Heart left ventricle (tissue), 16 donors: ENCODE measurements at regions not wholly inside any gene's neighbourhood (a gene's known extent, or its start where the extent isn't known, plus 50 kb on each side); places are given as distances from the start of the nearest gene placed in this dataset.

ENCODE experiments used
- ATAC-seq, 4 donors: fragments of 200-7000 bp; cut with Tn5 transposase; one replicate each; pipeline ENCODE4 v1.9.1; 2020 to 2022; ENCODE audit warnings: moderate library complexity in 4 of 4, mild to moderate bottlenecking in 3 of 4, moderate number of reproducible peaks in 1 of 4
- DNase-seq, 5 donors: peaks; one replicate each; pipeline ENCODE4 v3.0.0-alpha.2; 2020
- H3K27ac ChIP-seq, 12 donors: fragments of 200-600 bp; sonication (generic) in 4 of 12; one replicate each; pipeline versions ENCODE4 v1.5.0 to v1.8.0; 2016 to 2022; ENCODE audit warnings: mild to moderate bottlenecking in 2 of 12
- H3K27me3 ChIP-seq, 9 donors: fragments of 200-600 bp; sonication (generic) in 2 of 9; one replicate each; pipeline versions ENCODE4 v1.5.1 to v1.8.0; 2016 to 2022; ENCODE audit warnings: mild to moderate bottlenecking in 3 of 9
- H3K36me3 ChIP-seq, 9 donors: fragments of 200-600 bp; sonication (generic) in 2 of 9; one replicate each; pipeline versions ENCODE4 v1.5.0 to v1.8.0; 2018 to 2022; ENCODE audit warnings: mild to moderate bottlenecking in 2 of 9
- H3K4me1 ChIP-seq, 12 donors: fragments of 200-600 bp; sonication (generic) in 4 of 12; one replicate each; pipeline versions ENCODE4 v1.5.0 to v1.8.0; 2016 to 2022; ENCODE audit warnings: mild to moderate bottlenecking in 3 of 12
- H3K4me3 ChIP-seq, 12 donors: fragments of 200-600 bp; sonication (generic) in 4 of 12; one replicate each; pipeline versions ENCODE4 v1.5.0 to v1.8.0; 2017 to 2022; ENCODE audit warnings: mild to moderate bottlenecking in 9 of 12, moderate library complexity in 4 of 12
- H3K9me3 ChIP-seq, 12 donors: fragments of 200-600 bp; sonication (generic) in 4 of 12; one replicate each; pipeline versions ENCODE4 v1.5.0 to v1.8.0; 2016 to 2022; ENCODE audit warnings: mild to moderate bottlenecking in 1 of 12
- CTCF ChIP-seq, 12 donors: fragments of 200-600 bp; sonication (generic) in 4 of 12; IDR thresholded peaks; one replicate each; pipeline versions ENCODE4 v1.5.0 to v1.8.0; 2018 to 2022; ENCODE audit warnings: antibody characterized with exemption in 12 of 12, mild to moderate bottlenecking in 5 of 12
- POLR2A ChIP-seq, 2 donors: fragments of 450-650 bp; IDR thresholded peaks; one replicate each; pipeline ENCODE4 v1.6.1; 2017; ENCODE audit warnings: antibody characterized with exemption in 2 of 2, mild to moderate bottlenecking in 2 of 2, moderate library complexity in 2 of 2
- WGBS, 4 donors: extraction: QIAGEN DNeasy Blood & Tissue Kit in 2 of 4; methylation state at CpG; one replicate each; pipeline versions ENCODE4 v1.1.5 to v1.1.7; 2013 to 2018; 5-methylcytosine and 5-hydroxymethylcytosine counted together
- intact Hi-C, 10 donors: fragments of 100-400 bp; cut with DNase I; formaldehyde crosslinking; loops; one replicate each; pipeline versions ENCODE4 v1.11.1 to v1.14.2; 2022
- donor health status: ischemic (EF 13 %, LVEDD 7.1; RV severe dilation, severe dysfunction).
- donor health status: healthy with polysubstance abuse.
- donor health status: DM: no; HTN: yes; CAD: no.
- donor health status: DM: no; HTN: no; CAD: no.
- donor health status: ischemic (EF 25% LVEDD 6.9; RV normal size, moderate dysfunction).
- donor health status: ischemic (EF 25% LVEDD 5.7; RV mildly dilated, moderate dysfunction).
- donor health status: healthy.
- donor health status: DM: yes; HTN: yes; CAD: no.
- donor health status: ischemic (EF 35%, LVEDD 5.7; RV mildly dilated, moderate dysfunction).
- donor health status: nonischemic (EF 11% LVEDD 7.7; RV severe dilation, severe dysfunction).
- donor health status: DM: yes; HTN: yes; CAD: no.
- donor health status: PGD.
- donor health status: ischemic (EF 29% LVEDD 5.4; RV normal size, mild dysfunction).
- donor health status: nonischemic (EF 23%, LVEDD 6.1; RV moderate dilation, normal function).

DNA sequence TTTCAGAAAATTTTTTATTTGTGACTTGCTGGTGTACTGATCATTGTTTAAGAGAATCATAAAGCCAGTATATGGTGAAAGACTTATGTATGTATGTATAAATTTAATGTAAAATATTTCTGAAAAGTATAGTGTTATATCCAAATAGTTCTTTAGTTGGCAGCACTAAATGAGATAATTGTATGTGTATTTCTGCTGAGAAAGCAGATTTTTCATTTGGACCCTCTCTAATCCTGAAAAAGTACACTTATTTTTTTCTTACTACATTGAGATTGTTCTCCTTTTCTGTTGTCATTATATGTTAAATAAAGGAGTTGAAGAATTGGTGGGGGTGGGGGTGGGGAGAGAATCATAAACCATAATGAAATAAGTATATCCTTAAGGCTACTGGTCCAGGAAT, 324.9 kb upstream of the SUCLG2 start:
- intact Hi-C loops, result no loop called here
- no peak overlapping the region for H3K4me3 ChIP-seq
- no peak for TF ChIP-seq CTCF (IDR thresholded peaks at IDR 0.05)
- no peak for TF ChIP-seq POLR2A (IDR thresholded peaks at IDR 0.05)
- no peaks in the 10 kb centered on the region for H3K9me3 ChIP-seq
- H3K36me3 ChIP-seq, result no peaks in the 10 kb centered on the region
- no peak overlapping the region for H3K27ac ChIP-seq
- H3K4me1 ChIP-seq, result no peaks in the 10 kb centered on the region
- H3K27me3 ChIP-seq, result no peaks in the 10 kb centered on the region
- no peak for DNase-seq
- no peak for ATAC-seq

DNA sequence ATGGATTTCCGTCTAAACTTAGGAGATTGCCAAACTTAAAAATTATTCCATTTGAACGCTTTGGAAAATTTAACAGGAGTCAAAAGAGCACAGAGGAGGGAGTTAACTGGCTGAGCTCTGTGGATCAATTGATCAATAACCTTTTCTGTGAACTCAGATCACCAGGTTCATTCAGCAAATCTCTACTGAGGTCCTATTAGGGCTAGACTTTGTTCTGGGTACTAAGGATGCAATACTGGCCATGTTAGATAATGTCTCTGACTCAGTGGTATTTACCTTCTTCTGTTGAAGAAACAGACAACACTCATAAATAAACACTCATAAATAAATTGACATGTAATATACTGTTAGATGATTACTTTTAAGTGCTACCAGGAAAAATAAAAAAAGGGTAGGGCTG, 323.4 kb upstream of the SUCLG2 start:
- no peak overlapping the region for H3K4me3 ChIP-seq
- H3K9me3 ChIP-seq, result no peaks in the 10 kb centered on the region
- ATAC-seq (no peak), DNase-seq (no peak)
- H3K36me3 ChIP-seq, result no peaks in the 10 kb centered on the region
- no peaks in the 10 kb centered on the region for H3K4me1 ChIP-seq
- H3K27me3 ChIP-seq, result no peaks in the 10 kb centered on the region
- 80 to 90% (median 85%) methylated on average over 2 of the region's 2 CpGs for WGBS, 4 donors
- no peak for TF ChIP-seq POLR2A (IDR thresholded peaks at IDR 0.05)
- no peak for TF ChIP-seq CTCF (IDR thresholded peaks at IDR 0.05)
- intact Hi-C loops, result no loop called here
- no peak overlapping the region for H3K27ac ChIP-seq

- TF ChIP-seq CTCF (IDR thresholded peaks at IDR 0.05), result no peak
- Histone ChIP-seq H3K27me3 (no peaks in the 10 kb centered on the region), H3K4me1 (no peaks in the 10 kb centered on the region), H3K36me3 (no peaks in the 10 kb centered on the region), H3K27ac (no peak overlapping the region), H3K4me3 (no peak overlapping the region), H3K9me3 (no peaks in the 10 kb centered on the region)
- intact Hi-C loops, result no loop called here
- 87 to 94% (median 91%) methylated on average over 2 of the region's 2 CpGs for WGBS, 4 donors
- ATAC-seq (no peak), DNase-seq (no peak)
These were observed 322.3 kb upstream of the SUCLG2 start for GRCh38 chr3:67976663-67977062.

DNA sequence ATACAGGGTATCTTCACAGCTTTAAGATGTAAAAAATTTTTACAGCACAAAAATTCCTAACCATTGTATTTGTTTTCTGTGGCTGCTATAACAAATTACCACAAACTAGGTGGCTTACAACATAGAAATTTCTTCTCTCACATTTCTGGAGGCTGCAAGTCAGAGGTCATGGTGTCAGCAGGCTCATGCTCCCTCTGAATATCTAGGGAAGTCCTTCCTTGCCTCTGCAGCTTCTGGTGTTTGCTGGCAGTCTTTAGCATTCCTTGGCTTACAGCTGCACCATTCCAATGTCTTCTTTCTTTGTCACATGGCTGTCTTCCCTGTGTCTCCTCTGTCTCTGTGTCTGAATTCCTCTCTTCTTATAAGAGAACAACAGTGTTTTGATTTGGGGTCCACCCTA, 310.2 kb upstream of the SUCLG2 start:
- H3K27me3 ChIP-seq, result no peaks in the 10 kb centered on the region
- no peak for ATAC-seq
- intact Hi-C loops, result no loop called here
- H3K36me3 ChIP-seq, result no peaks in the 10 kb centered on the region
- no peak for DNase-seq
- no peak overlapping the region for H3K27ac ChIP-seq
- H3K4me1 ChIP-seq, result no peaks in the 10 kb centered on the region
- no peak overlapping the region for H3K4me3 ChIP-seq
- no peak for TF ChIP-seq POLR2A (IDR thresholded peaks at IDR 0.05)
- no peak for TF ChIP-seq CTCF (IDR thresholded peaks at IDR 0.05)
- peaks cover 0 to 26% (median 0%) of the 10 kb centered on the region in 12 donors for H3K9me3 ChIP-seq
